K562 (cell line): ENCODE measurements at regions not wholly inside any gene's neighbourhood (a gene's known extent, or its start where the extent isn't known, plus 50 kb on each side); places are given as distances from the start of the nearest gene placed in this dataset.

Experiments used
- EZH2 ChIP-seq: IDR thresholded peaks from 2 replicates; pipeline ENCODE4 v1.6.1; 2012; ENCODE audit warnings: low read depth, mild to moderate bottlenecking, inconsistent platforms, low read length, borderline replicate concordance
- FOS ChIP-seq: IDR thresholded peaks from 3 replicates; pipeline ENCODE4 v1.6.1; 2011; ENCODE audit not compliant: insufficient read length; ENCODE audit errors: extremely low read depth
- GABPB1 ChIP-seq: sonication (generic); formaldehyde crosslinking; IDR thresholded peaks from 2 replicates; pipeline ENCODE4 v1.8.0; 2022; ENCODE audit warnings: mild to moderate bottlenecking, missing genetic modification reagents
- HCFC1 ChIP-seq: IDR thresholded peaks from 2 replicates; pipeline ENCODE4 v1.6.1; 2012; ENCODE audit warnings: low read depth, low read length, improper control_type of control experiment
- NELFE ChIP-seq: IDR thresholded peaks from 2 replicates; pipeline ENCODE4 v1.6.1; 2011; ENCODE audit warnings: mild to moderate bottlenecking; ENCODE audit not compliant: insufficient read depth, insufficient read length
- ZNF143 ChIP-seq: sonication (generic); formaldehyde crosslinking; IDR thresholded peaks from 2 replicates; pipeline ENCODE4 v1.9.0; 2022; ENCODE audit warnings: mild to moderate bottlenecking, missing genetic modification reagents
- TF ChIP-seq, protein P1 (sequence below): fragments of 250-450 bp; sonication (Bioruptor Pico); IDR thresholded peaks from 2 replicates; pipeline ENCODE4 v1.5.0; 2021

DNA sequence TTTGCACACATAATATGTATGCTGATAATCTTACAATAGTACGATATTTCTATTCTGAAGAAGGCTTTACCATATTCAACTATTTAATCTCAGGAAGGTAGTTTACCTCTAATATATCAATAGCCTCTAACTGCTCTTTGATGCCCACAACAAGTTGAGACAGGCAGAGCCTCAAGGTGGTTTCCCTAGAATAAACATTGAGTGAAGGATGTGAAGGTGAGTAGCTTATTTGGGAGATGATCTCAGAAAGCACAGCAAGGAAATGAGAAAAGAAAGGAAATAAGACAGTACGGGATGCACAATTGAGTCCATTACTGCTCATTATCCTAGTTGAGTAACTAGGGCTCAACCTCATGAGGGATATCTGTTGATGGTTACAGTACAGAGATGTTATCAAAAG is 638.4 kb downstream of the MAFB start:
- TF ChIP-seq, protein P1, sequence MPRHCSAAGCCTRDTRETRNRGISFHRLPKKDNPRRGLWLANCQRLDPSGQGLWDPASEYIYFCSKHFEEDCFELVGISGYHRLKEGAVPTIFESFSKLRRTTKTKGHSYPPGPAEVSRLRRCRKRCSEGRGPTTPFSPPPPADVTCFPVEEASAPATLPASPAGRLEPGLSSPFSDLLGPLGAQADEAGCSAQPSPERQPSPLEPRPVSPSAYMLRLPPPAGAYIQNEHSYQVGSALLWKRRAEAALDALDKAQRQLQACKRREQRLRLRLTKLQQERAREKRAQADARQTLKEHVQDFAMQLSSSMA = no peak
- TF ChIP-seq ZNF143 (CRISPR knock-in tag) (no peak), FOS (no peak), EZH2 (no peak), GABPB1 (CRISPR knock-in tag) (no peak), NELFE (no peak), HCFC1 (no peak)
